H1 (cell line): ENCODE measurements at regions not wholly inside any gene's neighbourhood (a gene's known extent, or its start where the extent isn't known, plus 50 kb on each side); places are given as distances from the start of the nearest gene placed in this dataset.

Experiments
- ASH2L ChIP-seq: fragments of 200-600, 300-600 bp; sonication (generic); IDR thresholded peaks from one replicate; pipeline ENCODE4 v1.7.1; 2017; ENCODE audit warnings: low read length
- CBX5 ChIP-seq: fragments of 300-800, 300-1000 bp; sonication (generic); IDR thresholded peaks from 2 replicates; pipeline ENCODE4 v1.7.1; 2016; ENCODE audit warnings: antibody characterized with exemption, low read length, low read depth
- CEBPB ChIP-seq: IDR thresholded peaks from 2 replicates; pipeline ENCODE4 v1.6.1; 2012; ENCODE audit warnings: low read depth, low read length
- CHD7 ChIP-seq: fragments of 300-600 bp; sonication (generic); IDR thresholded peaks from 2 replicates; pipeline ENCODE4 v1.7.1; 2012; ENCODE audit warnings: low read length, moderate library complexity, mild to moderate bottlenecking, inconsistent platforms; ENCODE audit not compliant: insufficient replicate concordance
- CREB1 ChIP-seq: IDR thresholded peaks from 2 replicates; pipeline ENCODE4 v1.6.1; 2012; ENCODE audit warnings: inconsistent platforms
- CTCF ChIP-seq, 3 experiments: IDR thresholded peaks; 1 replicate in 2 of 3; 2 replicates in 1 of 3; pipeline versions ENCODE4 v1.5.1 to v1.6.1; 2011; ENCODE audit warnings: low read length in 3 of 3, mild to moderate bottlenecking in 3 of 3, inconsistent platforms in 2 of 3, low read depth in 1 of 3, moderate library complexity in 1 of 3; ENCODE audit not compliant: insufficient read depth in 1 of 3; ENCODE audit errors: control extremely low read depth in 1 of 3
- JUN ChIP-seq: IDR thresholded peaks from 2 replicates; pipeline ENCODE4 v1.6.1; 2011; ENCODE audit warnings: low read depth, mild to moderate bottlenecking, improper control_type of control experiment, low read length
- POLR2A ChIP-seq, 2 experiments: IDR thresholded peaks; 1 replicate in 1 of 2; 2 replicates in 1 of 2; pipeline ENCODE4 v1.6.1; 2011; ENCODE audit warnings: low read depth in 2 of 2, low read length in 2 of 2, mild to moderate bottlenecking in 2 of 2; ENCODE audit errors: control extremely low read depth in 1 of 2
- USF2 ChIP-seq: IDR thresholded peaks from 2 replicates; pipeline ENCODE4 v1.6.1; 2011; ENCODE audit warnings: low read length, improper control_type of control experiment
- YY1 ChIP-seq: IDR thresholded peaks from 2 replicates; pipeline ENCODE4 v1.6.1; 2011; ENCODE audit warnings: low read depth, mild to moderate bottlenecking, low read length

GRCh38 chr18:2414235-2414634 is 157.1 kb downstream of the METTL4 start (continued):
- no peak for TF ChIP-seq CHD7
- no peak for TF ChIP-seq CREB1
- TF ChIP-seq USF2, result no peak
- no peak for TF ChIP-seq YY1
- no peak for TF ChIP-seq POLR2A (IDR thresholded peaks at IDR 0.05; ENCODE audit: control extremely low read depth in 1 of 2, low read depth in 2 of 2, low read length in 2 of 2)
- TF ChIP-seq CBX5, result no peak
- TF ChIP-seq ASH2L, result no peak
- TF ChIP-seq JUN, result no peak
- TF ChIP-seq CEBPB, result no peak
- TF ChIP-seq CTCF (IDR thresholded peaks at IDR 0.05; ENCODE audit: control extremely low read depth in 1 of 3, insufficient read depth in 1 of 3, low read depth in 1 of 3, low read length in 3 of 3), result no peak
